Esophagus squamous epithelium (tissue), 5 donors: ENCODE measurements at regions not wholly inside any gene's neighbourhood (a gene's known extent, or its start where the extent isn't known, plus 50 kb on each side); places are given as distances from the start of the nearest gene placed in this dataset.

Source experiments
- DNase-seq: peaks from one replicate; lab custom pipeline; 2025; lab: John Stamatoyannopoulos, UW
- H3K27ac ChIP-seq, 4 donors: fragments of 200-600 bp; sonication (generic); one replicate each; pipeline ENCODE4 v1.5.1; 2016 to 2019; ENCODE audit warnings: mild to moderate bottlenecking in 1 of 4
- H3K27me3 ChIP-seq, 4 donors: fragments of 200-600 bp; sonication (generic); 1 replicate in 3 of 4; 2 replicates in 1 of 4; pipeline versions ENCODE4 v1.5.1 to v1.6.0; 2017 to 2021; ENCODE audit warnings: antibody characterized with exemption in 1 of 4
- H3K36me3 ChIP-seq, 3 donors: fragments of 200-600 bp; sonication (generic); one replicate each; pipeline ENCODE4 v1.5.1; 2016 to 2019
- H3K4me1 ChIP-seq, 3 donors: fragments of 200-600 bp; sonication (generic); one replicate each; pipeline ENCODE4 v1.5.1; 2017 to 2019
- H3K4me3 ChIP-seq, 4 donors: fragments of 200-600 bp; sonication (generic); 1 replicate in 3 of 4; 2 replicates in 1 of 4; pipeline ENCODE4 v1.5.1; 2016 to 2019; ENCODE audit warnings: mild to moderate bottlenecking in 2 of 4, moderate library complexity in 1 of 4
- H3K9me3 ChIP-seq, 3 donors: fragments of 200-600 bp; sonication (generic); one replicate each; pipeline ENCODE4 v1.5.1; 2016 to 2019
- POLR2A ChIP-seq, 4 donors: fragments of 450-650 bp; IDR thresholded peaks; one replicate each; pipeline ENCODE4 v1.6.1; 2017; ENCODE audit warnings: antibody characterized with exemption in 4 of 4, mild to moderate bottlenecking in 4 of 4, moderate library complexity in 3 of 4
- WGBS, 2 donors: methylation state at CpG; one replicate each; pipeline ENCODE4 v1.1.5; 2018; 5-methylcytosine and 5-hydroxymethylcytosine counted together
- intact Hi-C: fragments of 100-400 bp; cut with DNase I; formaldehyde crosslinking; loops from one replicate; pipeline ENCODE4 v1.15.0; 2022
- TF ChIP-seq, protein P1 (sequence below), 6 experiments: fragments of 450-650 bp in 4 of 6; fragments of 200-600 bp in 2 of 6; sonication (generic) in 2 of 6; IDR thresholded peaks; one replicate each; pipeline ENCODE4 v1.5.1; 2016 to 2019; ENCODE audit warnings: antibody characterized with exemption in 6 of 6, mild to moderate bottlenecking in 4 of 6, moderate library complexity in 4 of 6
- donor health status: DM: yes; HTN: yes; CAD: no.

DNA sequence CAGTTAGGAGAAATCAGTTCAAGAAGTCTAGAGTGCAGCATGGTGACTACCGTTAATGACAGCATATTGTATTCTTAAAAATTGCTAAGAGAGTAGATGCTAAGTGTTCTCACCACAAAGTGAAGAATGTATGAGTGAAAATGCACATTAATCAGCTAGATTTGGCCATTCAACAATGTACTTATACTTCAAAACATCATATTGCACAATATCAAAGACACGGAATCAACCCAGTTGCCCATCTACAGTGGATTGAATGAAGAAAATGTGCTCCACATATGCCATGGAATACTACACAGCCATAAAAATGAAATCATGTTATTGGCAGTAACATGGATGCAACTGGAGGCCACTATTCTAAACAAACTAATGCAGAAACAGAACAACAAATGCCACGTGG, 119.9 kb upstream of the NDN start:
- Histone ChIP-seq H3K27ac (no peak overlapping the region), H3K27me3 (no peaks in the 10 kb centered on the region), H3K36me3 (no peaks in the 10 kb centered on the region), H3K4me3 (no peak overlapping the region), H3K4me1 (no peaks in the 10 kb centered on the region), H3K9me3 (no peaks in the 10 kb centered on the region)
- 56 to 59% methylated on average over 3 of the region's 3 CpGs for WGBS, 2 donors
- intact Hi-C loops: no loop called here
- DNase-seq: no peak
- TF ChIP-seq, protein P1, sequence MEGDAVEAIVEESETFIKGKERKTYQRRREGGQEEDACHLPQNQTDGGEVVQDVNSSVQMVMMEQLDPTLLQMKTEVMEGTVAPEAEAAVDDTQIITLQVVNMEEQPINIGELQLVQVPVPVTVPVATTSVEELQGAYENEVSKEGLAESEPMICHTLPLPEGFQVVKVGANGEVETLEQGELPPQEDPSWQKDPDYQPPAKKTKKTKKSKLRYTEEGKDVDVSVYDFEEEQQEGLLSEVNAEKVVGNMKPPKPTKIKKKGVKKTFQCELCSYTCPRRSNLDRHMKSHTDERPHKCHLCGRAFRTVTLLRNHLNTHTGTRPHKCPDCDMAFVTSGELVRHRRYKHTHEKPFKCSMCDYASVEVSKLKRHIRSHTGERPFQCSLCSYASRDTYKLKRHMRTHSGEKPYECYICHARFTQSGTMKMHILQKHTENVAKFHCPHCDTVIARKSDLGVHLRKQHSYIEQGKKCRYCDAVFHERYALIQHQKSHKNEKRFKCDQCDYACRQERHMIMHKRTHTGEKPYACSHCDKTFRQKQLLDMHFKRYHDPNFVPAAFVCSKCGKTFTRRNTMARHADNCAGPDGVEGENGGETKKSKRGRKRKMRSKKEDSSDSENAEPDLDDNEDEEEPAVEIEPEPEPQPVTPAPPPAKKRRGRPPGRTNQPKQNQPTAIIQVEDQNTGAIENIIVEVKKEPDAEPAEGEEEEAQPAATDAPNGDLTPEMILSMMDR (IDR thresholded peaks at IDR 0.05): no peak
- TF ChIP-seq POLR2A (IDR thresholded peaks at IDR 0.05): no peak

DNA sequence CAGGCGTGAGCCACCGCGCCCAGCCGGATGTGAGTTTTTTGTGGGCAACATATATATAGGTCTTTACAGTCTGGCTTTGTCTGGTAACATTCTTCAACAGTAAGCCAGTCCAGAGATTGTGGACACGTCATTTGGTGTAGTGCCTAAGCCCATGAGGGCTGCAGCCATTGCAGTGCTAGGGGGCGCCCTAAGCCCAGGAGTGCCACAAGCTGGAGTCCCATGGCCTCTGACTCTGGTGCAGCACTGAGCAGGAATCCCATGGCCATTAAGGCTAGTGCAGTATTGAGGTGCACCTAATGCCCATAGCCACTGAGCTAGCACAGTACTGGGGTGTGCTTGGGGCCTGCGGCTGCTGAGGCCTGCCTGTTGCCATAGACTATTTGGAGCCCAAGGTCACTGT, 136.4 kb upstream of the NDN start:
- H3K4me1 ChIP-seq: no peaks in the 10 kb centered on the region
- H3K9me3 ChIP-seq: peaks cover 0 to 5% (median 4%) of the 10 kb centered on the region in 3 donors
- H3K36me3 ChIP-seq: no peaks in the 10 kb centered on the region
- intact Hi-C loops: no loop called here
- H3K27me3 ChIP-seq: no peaks in the 10 kb centered on the region
- TF ChIP-seq, protein P1 (IDR thresholded peaks at IDR 0.05): no peak
- TF ChIP-seq POLR2A (IDR thresholded peaks at IDR 0.05): no peak
- WGBS, 2 donors: 92% methylated on average over 6 of the region's 7 CpGs; no CpG with 5 or more reads in 1 of the 2 donors
- H3K4me3 ChIP-seq: no peak overlapping the region
- no peak for DNase-seq
- H3K27ac ChIP-seq: no peak overlapping the region

DNA sequence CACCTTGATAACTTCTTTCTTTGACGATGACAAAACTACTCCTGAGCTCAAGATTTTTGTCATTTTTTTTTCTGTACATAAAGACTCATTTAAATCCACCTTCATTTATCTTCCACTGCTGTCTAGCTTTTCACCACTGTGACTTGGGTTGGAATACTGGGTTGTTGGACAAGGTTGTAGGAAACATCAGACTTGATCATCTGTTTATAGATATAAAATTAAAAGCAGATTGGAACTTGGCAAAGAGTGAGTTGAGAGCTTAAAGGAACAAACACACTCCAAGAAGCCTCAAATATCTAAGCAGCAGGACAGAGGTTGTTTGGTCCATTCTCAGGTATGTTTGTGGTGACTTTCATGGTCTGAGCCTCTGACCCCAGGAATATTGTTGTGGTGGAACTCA, 141.7 kb upstream of the NDN start:
- no peak for DNase-seq
- TF ChIP-seq, protein P1 (IDR thresholded peaks at IDR 0.05): no peak
- TF ChIP-seq POLR2A (IDR thresholded peaks at IDR 0.05): no peak
- WGBS, 2 donors: 43 to 54% methylated on average over 1 of the region's 1 CpG
- no peaks in the 10 kb centered on the region for H3K4me1 ChIP-seq
- no peak overlapping the region for H3K27ac ChIP-seq
- no peaks in the 10 kb centered on the region for H3K27me3 ChIP-seq
- intact Hi-C loops: no loop called here
- H3K9me3 ChIP-seq: no peaks in the 10 kb centered on the region
- H3K4me3 ChIP-seq: no peak overlapping the region
- H3K36me3 ChIP-seq: no peaks in the 10 kb centered on the region

DNA sequence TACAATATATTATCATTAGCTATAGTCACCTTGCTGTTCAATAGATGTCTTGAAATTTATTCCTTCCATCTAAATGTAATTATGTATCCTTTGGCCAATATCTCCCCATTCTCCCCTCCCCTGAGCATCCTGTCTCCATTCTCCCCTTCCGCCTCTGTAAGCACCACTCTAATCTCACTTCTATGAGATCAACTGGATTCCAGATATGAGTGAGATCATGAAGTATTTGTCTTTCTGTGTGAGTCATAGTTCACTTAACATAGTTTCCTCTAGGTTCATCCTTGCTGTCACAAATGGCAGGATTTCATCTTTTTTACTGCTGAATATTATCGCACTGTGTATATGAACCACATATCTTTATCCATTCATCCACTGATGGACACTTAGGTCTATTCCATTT, 148.8 kb upstream of the NDN start:
- H3K9me3 ChIP-seq: peaks cover 0 to 6% (median 0%) of the 10 kb centered on the region in 3 donors
- TF ChIP-seq, protein P1 (IDR thresholded peaks at IDR 0.05): no peak
- no peak for TF ChIP-seq POLR2A (IDR thresholded peaks at IDR 0.05)
- intact Hi-C loops: no loop called here
- no peaks in the 10 kb centered on the region for H3K4me1 ChIP-seq
- H3K36me3 ChIP-seq: no peaks in the 10 kb centered on the region
- H3K27me3 ChIP-seq: no peaks in the 10 kb centered on the region
- H3K27ac ChIP-seq: no peak overlapping the region
- DNase-seq: no peak
- 84 to 92% methylated on average over 2 of the region's 2 CpGs for WGBS, 2 donors
- H3K4me3 ChIP-seq: no peak overlapping the region

DNA sequence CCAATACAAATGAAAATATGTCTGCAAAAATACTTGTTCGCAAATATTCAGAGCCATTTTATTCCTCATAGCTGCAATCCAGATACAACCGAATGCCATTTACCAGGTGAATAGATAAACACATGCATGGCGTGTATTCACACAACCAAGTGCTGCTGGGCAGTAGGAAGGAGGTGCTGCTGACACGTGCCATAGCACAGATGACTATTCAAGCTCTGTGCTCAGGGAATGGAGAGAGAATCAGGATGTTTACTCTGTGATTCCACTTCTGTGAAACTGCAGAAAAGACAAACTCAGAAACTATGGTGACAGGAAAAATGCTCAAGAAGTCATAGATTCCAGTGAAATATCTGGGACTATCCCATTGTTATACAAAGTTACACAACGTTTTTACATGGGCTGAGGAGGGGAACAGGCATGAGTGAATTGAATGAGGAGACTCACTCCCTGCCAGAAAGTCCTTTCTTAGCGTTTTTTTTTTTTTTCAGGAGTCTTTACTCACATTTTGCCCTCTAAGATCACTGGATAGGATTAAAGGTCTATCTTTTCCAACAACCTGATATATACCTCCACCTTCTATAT, 152.9 kb upstream of the NDN start:
- no peak for DNase-seq
- TF ChIP-seq POLR2A (IDR thresholded peaks at IDR 0.05): no peak
- TF ChIP-seq, protein P1 (IDR thresholded peaks at IDR 0.05): no peak

More for the DNA sequence above, 152.9 kb upstream of the NDN start:
- Histone ChIP-seq H3K27me3 (no peaks in the 10 kb centered on the region), H3K9me3 (no peaks in the 10 kb centered on the region), H3K36me3 (no peaks in the 10 kb centered on the region), H3K4me1 (no peaks in the 10 kb centered on the region), H3K4me3 (no peak overlapping the region), H3K27ac (no peak overlapping the region)
- intact Hi-C loops: no loop called here
- WGBS, 2 donors: 41 to 42% methylated on average over 6 of the region's 6 CpGs
